Mesodermal cell (in vitro differentiated cells): ENCODE measurements at regions not wholly inside any gene's neighbourhood (a gene's known extent, or its start where the extent isn't known, plus 50 kb on each side); places are given as distances from the start of the nearest gene placed in this dataset.
A peak's percentile ranks its signal among the peaks of the same experiment; 100 is the strongest.
"Not testable (repeated sequence)": the region's sequence is repeated elsewhere in the genome, so short reads cannot be mapped to it uniquely, and the experiment has no call there.

ENCODE experiments used
- H3K27ac ChIP-seq: 2 replicates; pipeline ENCODE4 v1.7.0; 2013; ENCODE audit warnings: mild to moderate bottlenecking, low read depth, low read length, moderate library complexity; ENCODE audit not compliant: severe bottlenecking
- H3K36me3 ChIP-seq: 2 replicates; pipeline ENCODE4 v1.7.1; 2013; ENCODE audit warnings: mild to moderate bottlenecking, low read length, moderate library complexity; ENCODE audit not compliant: control insufficient read depth, insufficient read depth
- H3K4me1 ChIP-seq: one replicate; pipeline ENCODE4 v1.7.1; 2013; ENCODE audit warnings: mild to moderate bottlenecking, low read length; ENCODE audit not compliant: insufficient read depth, control insufficient read depth, poor library complexity, severe bottlenecking
- H3K4me3 ChIP-seq: 2 replicates; pipeline ENCODE4 v1.7.0; 2013; ENCODE audit warnings: low read length, control low read depth, mild to moderate bottlenecking; ENCODE audit not compliant: insufficient read depth, poor library complexity, severe bottlenecking; ENCODE audit errors: extremely low read depth
- H3K9me3 ChIP-seq: 2 replicates; pipeline ENCODE4 v1.7.1; 2013; ENCODE audit warnings: mild to moderate bottlenecking, low read length, moderate library complexity; ENCODE audit not compliant: control insufficient read depth
- WGBS, 2 experiments: methylation state at CpG; one replicate each; pipeline ENCODE4 v1.1.5; 2013; ENCODE audit warnings: missing lambda C conversion rate in 2 of 2; ENCODE audit not compliant: insufficient coverage in 2 of 2; 5-methylcytosine and 5-hydroxymethylcytosine counted together

DNA sequence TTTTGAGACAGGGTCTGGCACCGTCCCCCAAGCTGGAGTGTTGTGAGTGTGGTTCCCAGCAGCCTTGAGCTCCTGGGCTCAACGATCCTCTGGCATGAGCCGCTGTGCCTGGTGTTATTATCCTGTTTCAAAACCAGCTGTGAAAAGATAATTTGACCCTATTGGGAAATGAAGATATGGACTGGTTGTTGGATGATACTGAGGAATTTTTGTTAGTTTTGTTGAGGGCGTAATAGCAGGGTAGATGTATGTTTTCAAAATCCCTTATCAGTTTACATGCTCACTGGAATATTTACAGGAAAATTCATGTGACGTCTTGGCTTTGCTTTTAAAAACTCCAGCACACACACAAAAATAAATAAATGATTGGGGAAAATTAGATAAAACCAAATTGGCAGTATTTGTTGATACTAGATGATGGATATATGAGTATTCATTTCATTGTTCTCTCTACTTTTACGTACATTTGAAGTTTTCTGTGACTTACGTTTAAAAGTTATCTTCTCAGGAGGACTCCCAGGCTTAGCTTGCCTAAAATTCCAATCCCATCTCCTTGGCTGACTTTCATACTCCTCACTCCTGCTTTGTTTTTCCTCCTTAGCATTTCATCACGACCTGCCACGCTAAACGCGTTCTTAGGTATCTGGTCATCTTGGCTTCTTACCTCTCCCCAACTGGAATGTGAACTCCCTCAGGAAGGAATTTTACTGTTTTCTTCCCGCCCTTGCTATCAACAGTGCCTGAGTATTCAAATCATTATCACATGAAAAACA lies 56.8 kb upstream of the TFRC start:
- no peaks in the 10 kb centered on the region for H3K36me3 ChIP-seq
- peak overlapping the region; percentile 8 for H3K27ac ChIP-seq
- no peaks in the 10 kb centered on the region for H3K9me3 ChIP-seq

DNA sequence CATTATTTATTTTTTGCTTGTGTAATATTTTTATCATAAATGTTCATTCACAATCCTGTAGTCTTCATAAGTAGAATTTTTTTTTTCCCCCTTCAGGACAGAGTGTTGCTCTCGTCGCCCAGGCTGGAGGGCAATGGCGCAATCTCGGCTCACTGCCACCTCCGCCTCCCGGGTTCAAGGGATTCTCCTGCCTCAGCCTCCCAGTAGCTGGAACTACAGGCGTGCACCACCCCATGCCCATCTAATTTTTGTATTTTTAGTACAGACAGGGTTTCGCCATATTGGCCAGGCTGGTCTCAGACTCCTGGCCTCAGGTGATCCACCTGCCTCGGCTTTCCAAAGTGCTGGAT lies 54.7 kb upstream of the TFRC start:
- H3K4me3 ChIP-seq, H3K27ac ChIP-seq, H3K9me3 ChIP-seq, H3K4me1 ChIP-seq, H3K36me3 ChIP-seq: not testable (repeated sequence)
- 94 to 97% methylated on average over 8 to 9 of the region's 9 CpGs for WGBS, 2 experiments

More for the DNA sequence above, 56.8 kb upstream of the TFRC start:
- WGBS, 2 experiments = 65 to 78% methylated on average over 9 of the region's 12 CpGs
- Histone ChIP-seq H3K4me1 (peaks cover 13% of the 10 kb centered on the region), H3K4me3 (no peak overlapping the region)

DNA sequence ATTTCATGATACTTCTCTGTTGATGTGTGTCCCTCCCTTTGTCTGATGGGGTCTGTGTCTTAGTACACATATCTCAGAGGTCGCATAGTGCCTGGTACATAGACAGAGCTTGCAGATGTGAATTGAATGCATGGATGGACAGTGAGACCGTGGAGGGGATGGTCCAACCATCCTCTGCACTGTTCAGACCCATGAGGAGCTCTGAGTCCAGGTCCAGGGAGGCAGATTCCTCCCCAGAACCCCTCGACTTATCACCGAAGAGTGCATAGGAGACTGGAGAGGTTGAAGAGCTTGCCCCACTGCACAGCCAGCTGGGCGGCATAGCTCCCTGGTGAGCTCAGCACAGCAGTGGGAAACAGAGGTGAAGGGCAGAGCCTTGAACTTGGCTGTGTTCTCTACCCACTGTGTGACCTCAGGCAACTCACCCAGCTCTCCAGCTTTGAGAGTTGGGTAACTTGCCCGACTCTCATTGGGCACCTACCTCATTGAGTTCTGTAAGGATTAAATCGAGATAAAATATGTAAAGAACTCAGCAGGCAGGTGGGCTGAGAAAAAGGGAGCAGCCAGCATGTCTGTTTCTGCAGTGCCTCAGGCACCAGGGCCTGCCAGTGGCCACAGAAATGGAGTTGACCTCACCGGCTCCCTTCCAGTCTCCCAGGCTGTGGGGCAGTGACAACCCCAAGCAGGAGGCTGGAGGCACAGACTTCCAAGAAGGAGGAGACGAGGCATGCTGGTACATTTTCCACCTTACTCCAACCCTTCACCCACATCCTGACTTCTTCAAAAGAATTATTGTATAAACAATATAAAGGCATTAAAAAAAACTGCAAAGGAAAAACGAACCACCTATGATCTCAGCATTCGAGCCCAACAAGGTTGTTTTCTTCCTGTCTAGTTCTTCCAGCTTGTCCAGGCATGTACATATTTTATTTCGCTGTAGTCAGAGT lies 54.1 kb upstream of the TFRC start:
- no peak overlapping the region for H3K27ac ChIP-seq
- no peaks in the 10 kb centered on the region for H3K36me3 ChIP-seq
- no peaks in the 10 kb centered on the region for H3K9me3 ChIP-seq
- H3K4me3 ChIP-seq = no peak overlapping the region
- H3K4me1 ChIP-seq = peaks cover 5% of the 10 kb centered on the region
- WGBS, 2 experiments = 81 to 88% methylated on average over 6 to 10 of the region's 12 CpGs

DNA sequence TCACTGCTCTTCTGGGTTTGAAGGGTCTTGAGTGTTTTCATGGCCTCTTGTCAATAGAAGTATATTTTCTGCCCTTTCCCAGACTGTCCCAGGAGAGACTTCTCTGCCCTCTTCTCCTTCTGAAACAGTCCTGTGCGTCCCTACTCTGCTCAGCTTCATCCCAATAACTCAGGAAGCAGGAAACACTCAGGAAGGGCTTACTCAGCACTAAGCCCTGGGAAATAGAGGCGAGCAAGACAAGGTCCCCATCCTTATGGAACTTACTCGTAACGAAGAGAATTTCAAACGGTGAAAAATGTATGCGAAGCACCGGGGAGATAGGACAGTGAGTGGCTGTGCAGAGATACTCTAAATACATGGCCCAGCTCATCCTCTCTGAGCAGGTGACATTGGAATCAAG lies 52.8 kb upstream of the TFRC start:
- 94 to 95% methylated on average over 6 to 7 of the region's 7 CpGs for WGBS, 2 experiments
- Histone ChIP-seq H3K36me3 (no peaks in the 10 kb centered on the region), H3K4me3 (no peak overlapping the region), H3K27ac (no peak overlapping the region), H3K4me1 (peaks cover 5% of the 10 kb centered on the region), H3K9me3 (no peaks in the 10 kb centered on the region)

DNA sequence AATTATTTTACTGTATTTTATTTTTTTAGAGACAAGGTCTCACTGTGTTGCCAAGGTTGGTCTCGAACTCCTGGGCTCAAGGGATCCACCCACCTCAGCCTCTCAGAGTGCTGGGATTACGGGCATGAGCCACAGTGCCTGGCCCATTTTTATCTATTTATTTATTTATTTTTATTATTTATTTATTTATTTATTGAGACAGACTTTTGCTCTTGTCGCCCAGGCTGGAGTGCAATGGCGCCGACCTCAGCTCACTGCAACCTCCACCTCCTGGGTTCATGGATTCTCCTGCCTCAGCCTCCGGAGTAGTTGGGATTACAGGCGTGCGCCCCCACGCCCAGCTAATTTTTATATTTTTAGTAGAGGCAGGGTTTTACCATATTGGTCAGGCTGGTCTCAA lies 52.0 kb upstream of the TFRC start:
- H3K4me3 ChIP-seq, H3K4me1 ChIP-seq, H3K9me3 ChIP-seq, H3K36me3 ChIP-seq, H3K27ac ChIP-seq: not testable (repeated sequence)
- 100% methylated on average over 4 of the region's 9 CpGs; no CpG with 5 or more reads in 1 of the 2 experiments for WGBS, 2 experiments

DNA sequence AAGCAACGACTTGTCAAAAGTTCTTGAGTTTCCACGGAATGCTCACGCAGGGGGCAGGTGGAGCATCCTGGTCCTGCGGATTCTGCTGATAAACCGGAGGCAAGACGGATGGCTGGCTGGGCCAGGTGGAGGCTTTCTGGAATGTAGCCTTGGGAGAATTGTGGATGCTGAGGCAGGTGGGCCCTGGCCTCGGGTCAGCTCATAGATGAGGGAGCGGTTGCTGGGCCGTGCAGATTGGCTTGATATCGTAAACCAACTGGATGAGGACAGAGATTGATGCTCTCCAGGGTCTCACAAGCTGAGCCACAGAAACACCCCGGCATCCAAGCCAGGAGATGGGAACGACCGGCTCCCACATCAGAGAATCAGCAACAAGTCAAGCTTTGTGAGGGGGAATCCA lies 50.0 kb upstream of the TFRC start:
- Histone ChIP-seq H3K36me3 (no peaks in the 10 kb centered on the region), H3K4me3 (no peak overlapping the region), H3K9me3 (no peaks in the 10 kb centered on the region), H3K27ac (no peak overlapping the region), H3K4me1 (peaks cover 13% of the 10 kb centered on the region)
- WGBS, 2 experiments = 86 to 89% methylated on average over 12 to 13 of the region's 13 CpGs
